ENCODE measurements at regions not wholly inside any gene's neighbourhood (a gene's known extent, or its start where the extent isn't known, plus 50 kb on each side); places are given as distances from the start of the nearest gene placed in this dataset.

DNA sequence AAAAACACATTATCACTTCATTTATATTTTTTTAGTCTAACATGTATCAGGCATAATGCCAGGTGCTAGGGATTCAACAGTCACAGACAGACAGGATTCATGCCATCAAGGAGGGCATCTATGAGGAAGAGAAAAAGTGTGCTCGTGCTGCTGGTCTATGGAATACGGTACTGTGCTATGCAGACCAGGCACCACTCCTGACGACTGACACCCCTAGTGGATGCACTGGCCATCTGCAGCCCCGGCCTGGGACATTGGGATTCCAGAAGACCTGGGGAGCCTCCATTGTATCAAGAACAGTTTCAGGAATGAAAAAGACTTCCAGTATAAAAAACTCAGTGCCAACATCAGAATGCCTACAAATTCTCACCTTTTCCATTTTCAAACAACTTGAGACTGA, 94.0 kb downstream of the KLF12 start:
- no peak for FAIRE-seq

DNA sequence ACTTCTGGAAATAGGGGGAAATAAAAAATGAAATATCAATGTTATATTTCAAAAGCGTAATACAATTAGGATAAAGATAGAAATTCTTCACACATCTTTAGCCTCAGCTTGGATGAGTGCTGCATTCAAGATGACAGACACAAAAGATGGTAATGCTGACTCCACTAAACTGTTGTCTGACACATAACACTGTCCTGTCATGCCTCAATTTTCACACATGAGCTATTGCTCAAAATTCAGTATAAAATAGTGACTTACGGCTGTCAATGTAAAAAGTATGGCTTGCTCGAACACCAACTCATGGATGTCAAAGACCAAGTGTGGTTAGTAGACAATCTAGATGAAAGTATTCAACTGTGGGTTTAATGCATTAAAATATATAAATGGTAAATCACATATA, 94.5 kb downstream of the KLF12 start:
- no peak for FAIRE-seq

DNA sequence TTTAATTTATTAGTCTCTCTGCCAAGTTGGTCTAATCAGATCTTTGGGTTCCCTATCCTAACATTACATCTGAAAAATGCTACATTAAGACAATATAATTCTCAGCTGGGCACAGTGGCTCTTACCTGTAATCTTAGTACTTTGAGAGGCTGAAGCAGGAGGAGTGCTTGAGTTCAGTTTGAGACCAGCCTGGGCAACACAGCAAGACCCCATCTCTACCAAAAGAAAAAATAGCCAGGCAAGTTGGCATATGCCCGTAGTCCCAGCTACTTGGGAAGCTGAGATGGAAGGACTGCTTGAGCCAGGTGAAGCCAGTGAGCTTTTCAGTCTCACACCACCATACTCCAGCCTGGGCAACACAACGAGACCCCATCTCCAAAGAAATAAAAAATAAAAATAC, 95.0 kb downstream of the KLF12 start:
- FAIRE-seq = no peak

DNA sequence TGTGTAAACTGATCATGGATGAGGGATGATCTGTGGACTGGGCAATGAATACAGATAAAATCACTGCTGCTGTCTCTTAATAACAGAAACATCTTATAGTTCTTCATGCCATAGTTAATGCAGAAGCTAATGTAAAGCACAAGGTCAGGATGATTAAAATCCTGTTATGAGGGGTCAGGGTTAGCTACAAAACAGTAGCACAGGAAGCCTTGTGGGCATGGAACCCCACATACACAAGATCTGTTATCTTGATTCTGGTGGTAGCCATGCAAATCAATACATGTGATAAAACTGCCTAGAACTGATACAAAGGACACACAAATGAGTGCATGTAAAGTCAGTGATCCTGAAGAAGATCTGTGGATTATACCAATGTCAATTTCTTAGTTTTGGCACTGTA, 96.4 kb downstream of the KLF12 start:
- FAIRE-seq = no peak

DNA sequence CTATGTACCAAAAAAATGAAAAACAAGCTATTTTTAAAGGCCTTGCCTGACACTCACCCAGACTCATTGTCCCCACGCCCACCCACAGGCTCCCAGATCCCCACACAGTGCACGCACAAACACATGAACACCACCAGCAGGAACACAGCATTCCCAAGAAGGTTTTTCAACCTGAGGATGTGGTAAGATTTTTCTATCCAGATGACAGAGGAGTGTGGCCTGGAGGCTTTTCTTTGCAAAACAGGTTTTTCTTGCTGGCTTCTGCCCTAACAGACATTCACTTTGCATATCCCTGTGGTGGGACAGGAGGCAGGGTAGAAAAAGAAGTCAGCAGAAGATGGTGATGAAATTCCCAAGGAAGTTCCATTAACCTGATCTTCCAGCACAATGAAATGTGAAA, 97.8 kb downstream of the KLF12 start:
- FAIRE-seq = no peak

DNA sequence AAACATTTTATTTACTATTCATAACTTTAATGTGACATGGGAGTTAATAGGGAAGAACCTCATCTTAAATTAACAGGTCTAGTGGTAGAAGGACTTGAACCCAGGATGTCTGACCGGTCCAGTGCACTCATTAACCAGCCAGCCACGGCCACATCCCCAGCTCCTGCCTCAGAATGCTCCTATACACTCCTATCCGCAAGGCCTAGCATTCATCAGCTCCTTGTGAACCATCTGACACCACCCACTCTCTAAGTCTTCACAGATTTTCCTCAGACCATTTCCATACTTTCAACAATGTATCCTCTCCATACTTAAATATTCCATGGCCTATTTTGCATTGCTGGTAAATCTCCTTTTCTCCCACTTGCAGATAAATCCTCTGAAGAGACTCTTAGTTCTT, 98.3 kb downstream of the KLF12 start:
- no peak for FAIRE-seq

DNA sequence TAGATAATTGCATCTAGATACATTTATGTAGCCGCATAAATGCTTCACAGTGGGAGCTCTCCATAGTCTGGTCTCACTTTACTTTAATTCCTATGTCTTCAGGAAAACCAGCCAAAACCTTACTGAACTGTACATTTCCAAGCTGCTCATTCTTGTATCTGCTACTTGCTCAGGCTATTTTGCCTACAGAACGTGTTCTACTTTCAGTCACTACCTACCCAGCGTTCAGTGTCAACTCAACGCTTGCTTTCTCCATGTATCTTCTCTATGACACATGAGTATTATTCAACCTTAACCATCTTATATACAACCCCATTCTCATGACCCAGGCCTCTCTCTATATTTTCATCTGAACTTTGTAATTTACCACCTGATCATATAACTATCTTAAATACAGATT, 101.9 kb downstream of the KLF12 start:
- FAIRE-seq = no peak

DNA sequence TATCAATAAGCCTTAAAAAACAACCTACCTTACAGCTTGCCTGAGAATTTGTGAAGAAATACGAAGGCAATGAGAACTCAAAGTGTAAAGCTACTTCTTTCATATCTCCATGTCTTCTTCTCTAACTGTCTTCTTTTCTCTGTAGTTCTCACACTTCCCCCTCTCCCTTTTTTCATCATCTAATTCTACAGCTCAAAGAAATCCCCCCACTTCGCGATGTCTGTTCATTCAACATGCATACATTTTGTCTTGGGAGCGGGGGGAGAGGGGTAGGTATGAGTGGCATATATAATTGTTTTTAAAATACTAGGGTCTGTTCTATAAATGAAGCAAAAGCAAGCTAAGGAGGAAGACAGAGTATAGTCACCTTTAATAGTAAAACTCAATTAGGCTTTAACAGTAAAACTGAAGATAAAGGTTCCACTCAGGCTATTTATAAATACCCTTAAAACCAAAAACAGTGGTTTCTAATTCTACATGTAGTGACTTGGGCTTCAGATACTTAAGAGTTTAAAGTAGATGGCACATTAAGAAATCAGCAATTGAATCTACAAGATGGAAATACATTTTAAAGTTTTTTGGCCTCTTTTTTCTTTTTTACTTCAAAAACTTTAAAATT, 106.9 kb downstream of the KLF12 start:
- no peak for FAIRE-seq

DNA sequence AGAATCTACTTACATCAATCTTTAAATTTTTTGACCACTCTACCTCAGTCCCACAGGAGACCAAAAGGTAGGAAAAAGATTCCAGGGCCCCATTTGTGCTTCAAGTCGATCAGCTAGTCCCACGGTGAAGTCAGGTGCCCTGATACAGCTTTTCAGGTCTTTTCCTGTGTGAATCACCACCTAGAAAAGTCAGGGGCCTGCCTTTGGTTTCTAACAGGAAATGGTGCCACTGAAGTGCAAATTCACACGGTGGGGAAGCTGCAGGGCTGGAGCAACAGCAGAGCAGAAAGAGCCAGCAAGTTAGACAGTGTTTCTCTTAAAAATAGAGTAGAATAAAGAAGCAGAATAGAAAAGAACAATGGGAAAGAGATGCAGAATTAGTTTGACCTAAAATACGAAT, 107.5 kb downstream of the KLF12 start:
- no peak for FAIRE-seq

DNA sequence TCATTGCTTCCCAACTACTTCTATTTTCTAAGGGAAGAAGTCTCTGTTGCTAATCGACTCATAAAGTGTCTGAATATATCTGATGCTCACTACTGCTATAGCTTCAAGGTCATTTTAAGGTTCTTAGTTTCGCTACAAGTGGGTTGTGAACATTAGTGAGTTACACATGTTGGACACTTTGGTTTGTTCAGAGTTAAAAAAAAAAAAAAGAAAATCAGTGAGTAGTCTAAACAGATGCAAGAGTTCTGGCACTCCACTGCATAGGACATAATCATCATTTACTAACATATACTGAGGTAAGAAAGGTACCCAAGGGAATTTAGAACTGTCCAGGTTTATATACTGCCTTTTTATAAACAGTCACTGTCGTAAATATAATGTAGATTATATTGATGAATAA, 108.8 kb downstream of the KLF12 start:
- FAIRE-seq = no peak

DNA sequence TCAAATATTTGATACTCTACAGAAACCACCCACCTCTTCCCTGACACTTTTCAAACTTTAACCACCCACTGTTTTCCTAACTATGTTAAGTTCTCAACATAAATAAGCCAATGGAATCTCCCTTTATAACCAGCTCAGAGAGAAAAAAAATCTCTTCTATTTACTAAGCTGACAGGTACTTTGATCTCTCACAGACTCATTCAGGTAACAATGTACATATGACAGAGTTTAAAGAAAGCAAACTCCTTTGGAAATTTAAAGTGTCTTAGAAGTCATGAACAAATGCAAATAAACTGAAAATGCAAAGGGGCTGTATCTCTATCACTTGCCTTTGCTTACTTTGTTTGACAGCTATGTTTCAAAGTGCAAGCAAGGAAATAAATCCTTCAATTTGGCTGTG, 109.3 kb downstream of the KLF12 start:
- FAIRE-seq = no peak

DNA sequence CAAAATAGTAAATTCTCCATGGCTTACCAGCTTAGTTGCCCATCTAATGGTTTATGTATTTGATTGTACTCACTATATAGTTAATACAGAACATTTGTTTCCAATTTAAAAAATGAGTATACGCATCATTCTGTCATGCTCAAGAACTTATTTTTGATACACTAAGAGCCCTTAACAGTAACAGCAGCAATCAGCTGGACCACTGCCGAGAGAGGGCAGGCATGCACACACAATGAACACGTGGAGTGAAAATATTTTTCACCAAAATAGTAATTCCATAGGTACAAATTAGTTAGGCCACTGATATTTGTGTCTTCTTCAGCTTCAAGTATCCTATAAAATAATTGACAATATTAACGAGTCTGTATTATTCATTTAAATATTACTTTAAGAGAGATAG, 109.9 kb downstream of the KLF12 start:
- FAIRE-seq = no peak

DNA sequence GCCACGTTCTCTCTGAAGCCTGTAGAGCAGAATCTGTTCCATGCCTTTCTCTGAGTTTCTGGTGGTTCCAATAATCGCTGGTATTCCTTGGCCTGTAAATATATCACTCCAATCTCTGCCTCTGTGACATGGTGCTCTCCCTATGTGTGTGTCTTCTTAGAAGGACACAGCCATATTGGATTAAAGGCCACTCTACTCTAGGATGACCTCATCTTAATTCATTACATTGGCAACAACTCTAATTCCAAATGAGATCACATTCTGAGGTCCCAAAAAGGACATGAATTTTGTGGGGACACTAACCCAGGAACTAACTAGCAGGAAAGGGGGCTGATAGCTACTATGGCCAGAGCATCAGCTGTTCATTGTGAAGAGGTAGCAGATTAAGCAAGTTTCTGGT, 110.7 kb downstream of the KLF12 start:
- FAIRE-seq = no peak

DNA sequence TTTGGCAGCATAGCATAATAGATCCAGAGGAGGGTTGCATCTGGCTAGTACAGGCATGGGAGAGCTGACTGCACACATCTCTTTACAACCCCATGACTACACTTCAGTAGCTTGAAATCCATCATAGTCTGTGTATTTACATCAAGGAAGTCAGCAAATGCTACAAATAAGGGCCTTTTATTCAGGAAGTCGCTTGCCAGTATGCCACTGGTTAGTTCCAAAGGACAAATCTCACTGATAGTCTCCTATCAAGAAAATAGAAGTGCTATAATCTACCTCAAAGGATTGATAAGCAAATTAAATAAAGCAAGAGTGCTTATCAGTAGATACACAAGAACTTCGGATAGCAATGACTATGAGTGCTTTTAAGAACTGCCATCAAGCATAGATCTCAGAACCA, 112.7 kb downstream of the KLF12 start:
- FAIRE-seq = no peak

DNA sequence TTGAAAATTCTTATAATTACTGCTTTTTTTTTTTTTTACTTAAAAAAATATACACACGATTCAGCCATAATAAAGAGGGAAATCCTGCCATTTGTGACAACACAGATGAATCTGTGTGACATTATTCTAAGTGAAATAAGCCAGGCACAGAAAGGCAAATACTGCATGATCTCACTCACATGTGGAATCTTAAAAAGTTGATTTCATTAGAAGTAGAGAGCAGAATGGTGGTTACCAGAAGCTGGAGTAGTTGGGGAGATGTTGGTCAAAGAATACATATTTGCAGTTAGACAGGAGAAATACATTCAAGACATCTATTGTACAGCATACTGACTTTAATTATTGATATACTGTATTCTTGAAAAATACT, 116.2 kb downstream of the KLF12 start:
- no peak for FAIRE-seq

DNA sequence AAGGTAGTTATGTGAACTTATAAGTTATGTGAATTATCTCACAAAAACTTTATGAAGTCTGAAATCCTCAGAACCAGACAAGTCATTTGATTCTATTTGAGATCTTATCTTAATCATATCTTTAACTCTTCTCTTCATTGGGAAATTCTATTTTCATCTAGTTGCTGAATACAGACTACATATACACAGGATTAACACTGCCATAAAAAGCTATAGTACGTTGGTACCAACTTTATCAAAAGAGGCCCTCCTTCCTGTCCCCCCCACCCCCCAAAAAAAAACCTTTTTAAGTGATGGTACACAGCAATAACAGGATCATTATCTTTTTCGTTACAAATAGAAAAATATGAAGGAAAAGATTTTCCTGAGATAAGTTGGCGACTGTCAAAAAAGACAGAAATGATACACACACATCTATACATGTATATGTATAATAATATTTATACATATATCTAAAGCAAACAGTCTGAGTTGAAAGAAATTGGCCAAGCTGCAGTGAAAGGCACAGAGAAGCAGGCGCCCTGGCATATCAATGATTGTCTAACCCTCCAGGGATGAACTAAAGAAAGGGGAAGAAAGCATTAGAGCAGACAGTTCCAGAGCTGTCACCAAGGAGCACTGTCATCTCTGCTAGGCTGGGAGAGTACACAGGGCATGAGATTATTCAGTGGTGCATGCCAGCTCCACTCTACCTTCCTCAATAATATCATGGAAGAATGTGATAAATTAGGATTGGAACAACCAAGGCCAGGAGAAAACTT, 116.7 kb downstream of the KLF12 start:
- no peak for FAIRE-seq

DNA sequence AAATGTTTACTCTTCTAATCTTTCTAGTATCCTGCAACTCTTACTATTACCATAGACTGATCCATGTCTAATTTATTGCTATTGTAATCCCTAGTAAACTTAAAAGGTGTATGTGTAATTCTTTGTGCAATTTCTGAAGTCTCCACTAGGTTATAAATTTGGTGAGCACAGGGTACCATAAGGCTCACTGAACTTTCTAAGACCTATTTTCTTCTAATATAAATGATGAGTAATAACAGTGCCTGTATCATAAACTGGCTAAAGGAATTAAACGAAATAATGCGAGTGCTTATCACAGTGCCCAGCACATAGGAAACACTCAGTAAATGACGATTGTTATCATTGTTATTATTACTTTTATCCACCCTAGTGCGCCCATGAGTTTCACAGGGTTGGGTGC, 119.1 kb downstream of the KLF12 start:
- no peak for FAIRE-seq

DNA sequence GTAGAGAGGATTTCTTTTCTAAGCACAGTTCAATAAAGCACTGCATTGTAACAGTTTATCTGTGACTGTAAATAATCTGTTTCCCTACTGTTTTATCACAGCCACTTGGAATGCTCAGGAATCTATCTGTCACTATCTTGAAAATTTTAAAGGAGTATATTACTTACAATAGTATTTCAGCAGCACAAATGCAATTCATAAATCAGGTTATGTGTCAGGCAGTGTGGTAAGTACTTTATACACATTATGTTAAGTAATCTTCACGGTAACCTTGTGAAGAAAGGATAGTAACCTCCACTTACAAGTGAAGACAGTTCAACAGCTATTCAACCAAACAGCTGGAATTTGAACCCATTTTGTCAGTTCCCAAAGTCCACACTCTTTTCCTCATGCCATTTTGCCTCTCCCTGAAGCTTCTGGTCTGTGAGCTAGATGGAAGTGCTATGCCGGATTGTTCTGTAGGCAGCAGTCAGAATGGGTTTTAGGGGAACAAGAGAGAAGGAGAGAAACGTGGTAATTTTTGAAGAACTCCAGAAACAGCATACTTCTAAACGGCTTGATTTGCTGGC, 125.0 kb downstream of the KLF12 start:
- FAIRE-seq = no peak

DNA sequence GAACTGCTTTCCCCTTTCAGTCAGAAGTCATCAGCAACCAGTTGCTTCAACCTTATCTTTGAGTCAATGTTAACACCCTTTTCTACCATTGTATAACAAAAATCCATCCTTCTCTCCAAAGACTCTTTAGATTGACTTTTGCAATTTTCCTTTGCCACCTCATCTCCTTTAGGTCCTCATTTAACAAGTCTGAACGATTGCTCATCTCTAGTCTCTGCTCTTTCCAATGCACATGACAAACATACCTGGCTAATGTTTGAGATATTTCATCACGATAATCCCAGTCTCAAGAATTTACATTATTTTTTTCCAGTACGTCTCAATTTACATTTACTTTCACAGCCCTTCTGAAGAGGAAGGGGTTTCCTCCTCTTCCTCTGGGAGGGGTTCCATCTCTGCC, 127.5 kb downstream of the KLF12 start:
- no peak for FAIRE-seq

DNA sequence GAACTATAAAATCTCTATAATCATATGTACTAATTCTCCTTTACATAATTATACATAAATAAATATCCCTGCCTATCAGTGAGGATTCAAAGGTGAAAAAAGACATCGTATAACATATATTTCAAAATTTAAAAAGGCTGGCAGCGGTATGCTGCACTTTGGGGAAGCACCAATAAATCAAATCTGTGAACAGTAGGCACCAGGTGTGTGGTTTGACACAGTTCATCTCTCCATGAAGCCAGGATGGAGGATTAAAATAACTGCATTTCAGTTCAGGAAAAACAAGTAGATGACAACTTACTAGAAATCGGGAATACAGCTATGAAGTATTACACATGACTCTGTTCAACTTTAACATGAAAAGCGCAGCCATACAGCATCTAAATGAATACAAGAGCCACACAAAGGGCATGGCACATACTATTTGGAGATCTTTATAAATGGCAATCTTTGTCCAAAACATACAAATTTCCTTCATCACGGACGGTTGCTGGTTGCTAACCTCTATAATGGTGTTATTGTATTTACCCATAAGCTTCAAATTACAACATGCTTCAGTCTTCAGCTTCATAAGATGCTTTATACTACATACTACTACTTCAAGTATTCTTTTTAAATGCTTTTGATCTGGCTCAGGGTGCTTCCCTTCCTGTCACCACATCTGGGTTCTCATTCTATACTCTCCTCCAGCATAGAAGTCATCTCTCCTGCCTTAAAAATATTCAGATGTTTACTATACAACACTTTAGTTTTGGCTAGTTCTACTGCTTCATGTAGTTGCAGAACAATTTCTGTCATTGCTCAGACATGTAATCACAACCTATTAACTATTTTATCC, 128.7 kb downstream of the KLF12 start:
- no peak for FAIRE-seq

DNA sequence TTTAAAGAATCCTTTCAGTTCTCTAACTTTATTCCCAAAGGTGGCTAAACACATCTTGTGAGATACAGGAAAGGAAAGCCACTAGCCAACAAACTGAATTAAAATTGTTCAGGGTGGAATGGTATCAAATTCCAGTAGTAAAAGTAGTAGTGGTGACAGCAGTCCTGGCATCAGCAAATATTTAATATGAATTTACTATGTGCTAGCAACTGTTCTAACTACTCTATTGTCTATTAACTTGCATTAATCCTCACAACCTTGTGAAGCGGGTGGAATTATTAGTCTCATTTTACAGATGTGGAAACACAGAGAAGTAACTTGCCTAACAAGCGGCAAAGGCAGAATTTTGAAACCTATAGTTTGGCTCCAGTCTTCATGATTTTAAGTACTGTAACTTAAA, 130.1 kb downstream of the KLF12 start:
- no peak for FAIRE-seq

DNA sequence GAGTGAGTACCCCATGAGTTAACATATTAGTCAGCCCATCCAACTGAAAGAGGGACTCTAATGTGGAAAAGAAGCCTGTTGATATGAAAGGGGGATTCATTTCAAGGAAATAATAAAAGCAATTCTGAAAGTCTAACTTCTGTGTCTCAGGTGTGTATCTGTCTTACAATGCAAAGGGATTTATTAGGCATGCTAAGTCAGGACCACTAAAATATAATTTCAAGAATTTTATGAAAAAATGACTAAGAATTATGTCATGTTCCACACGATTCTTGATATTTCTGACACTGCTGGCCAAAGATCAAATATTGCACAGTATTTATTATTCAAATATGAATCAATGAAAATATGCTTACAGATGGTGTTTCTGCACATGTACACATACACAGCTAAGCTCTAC, 130.8 kb downstream of the KLF12 start:
- FAIRE-seq = no peak

DNA sequence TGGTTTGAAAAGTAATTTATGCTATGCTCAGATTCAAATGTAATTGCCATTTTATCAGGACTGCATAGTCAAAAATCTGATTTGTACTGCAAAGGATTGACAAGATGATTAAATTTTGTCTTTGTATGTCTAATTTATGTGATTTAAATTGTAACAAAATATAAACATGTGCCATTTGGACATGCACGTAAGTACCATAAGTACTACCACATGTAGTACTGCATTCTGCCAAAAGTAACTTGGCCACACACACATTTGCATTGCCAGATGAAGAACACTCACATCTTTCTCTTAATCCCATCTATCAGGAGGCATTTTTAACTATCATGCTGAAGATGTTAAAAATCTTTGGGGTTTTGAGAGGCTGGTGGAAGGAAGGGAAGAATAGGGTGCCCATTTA, 133.3 kb downstream of the KLF12 start:
- FAIRE-seq = no peak

DNA sequence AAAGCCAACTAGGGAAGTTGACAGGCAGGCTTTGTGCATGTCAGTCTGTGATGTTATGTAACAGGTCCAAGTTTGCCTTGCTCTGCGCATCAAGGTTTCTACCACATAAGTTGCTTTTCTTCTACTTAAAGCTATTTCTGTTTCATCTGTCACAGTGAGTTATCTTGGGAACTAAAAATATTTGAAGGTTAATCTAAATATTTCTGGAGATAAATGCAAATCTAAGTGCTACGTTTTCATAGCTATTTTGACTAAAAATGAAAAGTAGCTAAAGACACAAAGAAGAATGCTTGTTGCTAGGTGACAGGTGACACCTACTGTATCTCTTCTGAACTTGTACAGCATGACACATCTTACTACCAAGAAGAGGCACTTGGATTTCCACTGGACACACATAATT, 135.6 kb downstream of the KLF12 start:
- no peak for FAIRE-seq
